ENCODE measurements at regions not wholly inside any gene's neighbourhood (a gene's known extent, or its start where the extent isn't known, plus 50 kb on each side); places are given as distances from the start of the nearest gene placed in this dataset.

DNA sequence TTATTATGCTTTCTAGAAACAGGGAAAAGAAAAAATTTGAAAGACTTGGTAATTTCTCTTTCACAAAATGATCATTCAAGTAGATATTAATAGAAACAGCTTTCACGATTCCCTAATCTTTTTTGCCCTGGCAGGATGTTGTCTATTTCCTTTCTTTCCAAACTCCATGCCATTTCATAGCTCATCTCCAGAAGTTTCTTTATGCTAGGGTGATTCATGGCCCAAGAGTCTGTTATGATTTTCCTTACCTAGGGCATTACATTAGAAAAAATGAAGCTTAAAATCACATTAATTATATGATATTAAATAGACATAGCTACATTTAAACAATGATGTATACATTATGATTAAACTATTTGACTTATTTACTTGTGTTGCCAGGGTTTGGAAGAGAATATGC is 762.1 kb downstream of the LTN1 start:
- Histone ChIP-seq H3K27ac (peak overlapping the region; percentile 63), H3K79me2 (no peaks in the 10 kb centered on the region), H3K36me3 (replicated peaks; ENCODE audit: insufficient read depth, low read depth) (no peaks in the 10 kb centered on the region), H3K4me3 (no peak overlapping the region), H4K20me1 (ENCODE audit: insufficient read depth, poor library complexity, severe bottlenecking) (no peaks in the 10 kb centered on the region), H3K9me2 (replicated peaks; ENCODE audit: insufficient read depth) (no peaks in the 10 kb centered on the region), H3K4me2 (peak overlapping the region; percentile 9), H3K27me3 (no peaks in the 10 kb centered on the region), H3K4me1 (ENCODE audit: insufficient read depth) (peaks cover 8% of the 10 kb centered on the region), H2AFZ (no peak overlapping the region), H3K9me3 (ENCODE audit: low read depth) (no peaks in the 10 kb centered on the region)
- TF ChIP-seq, protein P1, sequence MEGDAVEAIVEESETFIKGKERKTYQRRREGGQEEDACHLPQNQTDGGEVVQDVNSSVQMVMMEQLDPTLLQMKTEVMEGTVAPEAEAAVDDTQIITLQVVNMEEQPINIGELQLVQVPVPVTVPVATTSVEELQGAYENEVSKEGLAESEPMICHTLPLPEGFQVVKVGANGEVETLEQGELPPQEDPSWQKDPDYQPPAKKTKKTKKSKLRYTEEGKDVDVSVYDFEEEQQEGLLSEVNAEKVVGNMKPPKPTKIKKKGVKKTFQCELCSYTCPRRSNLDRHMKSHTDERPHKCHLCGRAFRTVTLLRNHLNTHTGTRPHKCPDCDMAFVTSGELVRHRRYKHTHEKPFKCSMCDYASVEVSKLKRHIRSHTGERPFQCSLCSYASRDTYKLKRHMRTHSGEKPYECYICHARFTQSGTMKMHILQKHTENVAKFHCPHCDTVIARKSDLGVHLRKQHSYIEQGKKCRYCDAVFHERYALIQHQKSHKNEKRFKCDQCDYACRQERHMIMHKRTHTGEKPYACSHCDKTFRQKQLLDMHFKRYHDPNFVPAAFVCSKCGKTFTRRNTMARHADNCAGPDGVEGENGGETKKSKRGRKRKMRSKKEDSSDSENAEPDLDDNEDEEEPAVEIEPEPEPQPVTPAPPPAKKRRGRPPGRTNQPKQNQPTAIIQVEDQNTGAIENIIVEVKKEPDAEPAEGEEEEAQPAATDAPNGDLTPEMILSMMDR (IDR thresholded peaks at IDR 0.05; ENCODE audit: poor library complexity), result no peak
- no peak for TF ChIP-seq EZH2phosphoT487 (IDR thresholded peaks at IDR 0.05; ENCODE audit: low read depth, severe bottlenecking, unreplicated experiment)
- TF ChIP-seq EZH2 (IDR thresholded peaks at IDR 0.05; ENCODE audit: borderline replicate concordance), result no peak
- DNase-seq (ENCODE audit: low spot score), result no peak
- 61% methylated on average over 1 of the region's 1 CpG for WGBS (ENCODE audit: low lambda C conversion rate, missing lambda C conversion rate)

DNA sequence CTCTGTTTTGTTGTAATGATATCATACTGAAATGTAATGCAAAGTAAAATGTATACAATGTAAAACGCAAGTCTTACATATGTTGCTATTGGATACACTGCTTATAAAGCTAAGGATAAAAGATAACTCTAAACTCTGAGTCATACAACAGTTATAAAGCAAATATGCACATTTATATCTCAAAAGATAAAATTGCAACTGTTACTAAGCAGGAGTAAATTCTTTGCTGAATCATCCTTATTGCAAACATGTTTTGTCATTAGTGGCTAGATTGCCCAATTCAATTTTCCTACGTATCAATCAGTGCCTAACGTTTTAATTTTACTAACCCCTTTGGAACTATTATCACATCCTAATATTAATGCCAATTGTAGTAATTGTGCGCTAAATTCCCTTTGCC is 762.9 kb downstream of the LTN1 start:
- no peak for TF ChIP-seq EZH2 (IDR thresholded peaks at IDR 0.05; ENCODE audit: borderline replicate concordance)
- TF ChIP-seq, protein P1 (IDR thresholded peaks at IDR 0.05; ENCODE audit: poor library complexity), result no peak
- TF ChIP-seq EZH2phosphoT487 (IDR thresholded peaks at IDR 0.05; ENCODE audit: low read depth, severe bottlenecking, unreplicated experiment), result no peak
- no peak overlapping the region for H3K4me3 ChIP-seq
- no peaks in the 10 kb centered on the region for H3K9me2 ChIP-seq (replicated peaks; ENCODE audit: insufficient read depth)
- H3K4me1 ChIP-seq (ENCODE audit: insufficient read depth), result peaks cover 8% of the 10 kb centered on the region
- peak overlapping the region; percentile 63 for H3K27ac ChIP-seq
- no peaks in the 10 kb centered on the region for H3K9me3 ChIP-seq (ENCODE audit: low read depth)
- no peaks in the 10 kb centered on the region for H3K79me2 ChIP-seq
- DNase-seq (ENCODE audit: low spot score), result no peak
- no peaks in the 10 kb centered on the region for H4K20me1 ChIP-seq (ENCODE audit: insufficient read depth, poor library complexity, severe bottlenecking)
- H3K36me3 ChIP-seq (replicated peaks; ENCODE audit: insufficient read depth, low read depth), result no peaks in the 10 kb centered on the region
- 47% methylated on average over 4 of the region's 4 CpGs for WGBS (ENCODE audit: low lambda C conversion rate, missing lambda C conversion rate)
- H3K27me3 ChIP-seq, result no peaks in the 10 kb centered on the region
- H2AFZ ChIP-seq, result no peak overlapping the region
- peak overlapping the region; percentile 9 for H3K4me2 ChIP-seq

DNA sequence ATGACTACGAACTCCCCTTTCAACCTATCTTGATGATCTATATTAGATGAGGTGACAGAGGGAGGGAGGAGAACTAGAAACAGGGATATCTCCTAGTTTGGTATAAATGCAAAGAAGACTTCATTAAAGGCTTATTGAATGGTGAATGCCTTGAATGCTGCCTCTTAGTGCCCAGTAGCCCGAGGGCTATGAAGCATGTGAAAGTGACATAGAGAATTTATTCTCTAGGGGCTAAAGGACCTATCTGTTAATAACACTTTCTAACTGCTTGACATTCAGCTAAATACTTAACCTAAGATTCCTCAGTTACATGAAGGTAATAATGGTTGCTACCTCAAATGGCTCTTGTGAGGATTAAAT is 764.1 kb downstream of the LTN1 start:
- no peaks in the 10 kb centered on the region for H3K9me2 ChIP-seq (replicated peaks; ENCODE audit: insufficient read depth)
- TF ChIP-seq, protein P1 (IDR thresholded peaks at IDR 0.05; ENCODE audit: poor library complexity), result no peak
- TF ChIP-seq EZH2phosphoT487 (IDR thresholded peaks at IDR 0.05; ENCODE audit: low read depth, severe bottlenecking, unreplicated experiment) (no peak), EZH2 (IDR thresholded peaks at IDR 0.05; ENCODE audit: borderline replicate concordance) (no peak)
- no peaks in the 10 kb centered on the region for H3K9me3 ChIP-seq (ENCODE audit: low read depth)
- no peaks in the 10 kb centered on the region for H3K79me2 ChIP-seq
- H4K20me1 ChIP-seq (ENCODE audit: insufficient read depth, poor library complexity, severe bottlenecking), result no peaks in the 10 kb centered on the region
- H3K36me3 ChIP-seq (replicated peaks; ENCODE audit: insufficient read depth, low read depth), result no peaks in the 10 kb centered on the region
- peak overlapping the region; percentile 69 for H3K27ac ChIP-seq
- H2AFZ ChIP-seq, result peak overlapping the region; percentile 24
- no peak for DNase-seq (ENCODE audit: low spot score)
- H3K4me1 ChIP-seq (ENCODE audit: insufficient read depth), result peaks cover 8% of the 10 kb centered on the region
- no peak overlapping the region for H3K4me3 ChIP-seq
- 66% methylated on average over 2 of the region's 2 CpGs for WGBS (ENCODE audit: low lambda C conversion rate, missing lambda C conversion rate)
- no peaks in the 10 kb centered on the region for H3K27me3 ChIP-seq
- H3K4me2 ChIP-seq, result peak overlapping the region; percentile 31
